Umbilical cord (tissue), 1 donor: ENCODE measurements at regions not wholly inside any gene's neighbourhood (a gene's known extent, or its start where the extent isn't known, plus 50 kb on each side); places are given as distances from the start of the nearest gene placed in this dataset.
"Not testable (repeated sequence)": the region's sequence is repeated elsewhere in the genome, so short reads cannot be mapped to it uniquely, and the experiment has no call there.

ENCODE experiments used
- DNase-seq: peaks from one replicate; pipeline ENCODE4 v3.0.0-alpha.2; 2015; ENCODE audit warnings: low spot score

- not testable (repeated sequence) for DNase-seq
Observed at GRCh38 chr9:89856950-89857349, 252.1 kb downstream of the GADD45G start.

GRCh38 chr9:89859842-89860241, 255.0 kb downstream of the GADD45G start:
- not testable (repeated sequence) for DNase-seq

- DNase-seq = not testable (repeated sequence)
Observed at GRCh38 chr9:89861371-89861770, 256.6 kb downstream of the GADD45G start.

GRCh38 chr9:89862316-89862715, 257.5 kb downstream of the GADD45G start:
- no peak for DNase-seq

GRCh38 chr9:89863141-89863540, 258.3 kb downstream of the GADD45G start:
- no peak for DNase-seq

- no peak for DNase-seq
Observed at GRCh38 chr9:89863837-89864236, 259.0 kb downstream of the GADD45G start.

GRCh38 chr9:89864257-89864656, 259.4 kb downstream of the GADD45G start:
- DNase-seq = no peak

GRCh38 chr9:89864731-89865130, 259.9 kb downstream of the GADD45G start:
- DNase-seq = no peak

- DNase-seq = no peak
Observed at GRCh38 chr9:89865357-89865756, 260.5 kb downstream of the GADD45G start.

- no peak for DNase-seq
Observed at GRCh38 chr9:89865981-89866380, 261.2 kb downstream of the GADD45G start.

GRCh38 chr9:89866701-89867100, 261.9 kb downstream of the GADD45G start:
- no peak for DNase-seq

- no peak for DNase-seq
Observed at GRCh38 chr9:89868100-89868499, 263.3 kb downstream of the GADD45G start.

- DNase-seq = peak; percentile 92
Observed at GRCh38 chr9:89869793-89870580, 265.2 kb downstream of the GADD45G start.

- no peak for DNase-seq
Observed at GRCh38 chr9:89871871-89872331, 267.1 kb downstream of the GADD45G start.

- no peak for DNase-seq
Observed at GRCh38 chr9:89872426-89872912, 267.7 kb downstream of the GADD45G start.

- no peak for DNase-seq
Observed at GRCh38 chr9:89872913-89873707, 268.3 kb downstream of the GADD45G start.

- no peak for DNase-seq
Observed at GRCh38 chr9:89873801-89874200, 269.0 kb downstream of the GADD45G start.

- peak; percentile 83 for DNase-seq
Observed at GRCh38 chr9:89874351-89875321, 269.8 kb downstream of the GADD45G start.

GRCh38 chr9:89877051-89878002, 272.5 kb downstream of the GADD45G start:
- no peak for DNase-seq

- DNase-seq = no peak
Observed at GRCh38 chr9:89878003-89878411, 273.2 kb downstream of the GADD45G start.
